Testis (tissue), 2 donors: ENCODE measurements at regions not wholly inside any gene's neighbourhood (a gene's known extent, or its start where the extent isn't known, plus 50 kb on each side); places are given as distances from the start of the nearest gene placed in this dataset.

Source experiments
- DNase-seq: peaks from one replicate; pipeline ENCODE4 v3.0.0-alpha.2; 2019
- H3K27ac ChIP-seq, 2 donors: fragments of 200-600 bp; sonication (generic); one replicate each; pipeline ENCODE4 v1.5.1; 2019
- H3K27me3 ChIP-seq: fragments of 200-600 bp; sonication (generic); one replicate; pipeline ENCODE4 v1.5.1; 2019
- H3K36me3 ChIP-seq: fragments of 200-600 bp; sonication (generic); one replicate; pipeline ENCODE4 v1.5.1; 2017; ENCODE audit warnings: low read depth; ENCODE audit errors: missing control alignments
- H3K4me1 ChIP-seq: fragments of 200-600 bp; sonication (generic); one replicate; pipeline ENCODE4 v1.5.1; 2019
- H3K4me3 ChIP-seq, 2 donors: fragments of 200-600 bp; sonication (generic); one replicate each; pipeline ENCODE4 v1.5.1; 2017 to 2019
- H3K9me3 ChIP-seq: fragments of 200-600 bp; sonication (generic); one replicate; pipeline ENCODE4 v1.5.1; 2017
- CTCF ChIP-seq, 3 experiments: fragments of 450-650 bp in 2 of 3; fragments of 200-600 bp in 1 of 3; sonication (generic) in 1 of 3; IDR thresholded peaks; one replicate each; pipeline ENCODE4 v1.5.1; 2016 to 2019; ENCODE audit warnings: antibody characterized with exemption in 3 of 3, mild to moderate bottlenecking in 2 of 3, moderate library complexity in 1 of 3
- POLR2A ChIP-seq: fragments of 450-650 bp; IDR thresholded peaks from one replicate; pipeline ENCODE4 v1.6.1; 2017; ENCODE audit warnings: antibody characterized with exemption, mild to moderate bottlenecking, moderate library complexity
- WGBS, 2 donors: methylation state at CpG; one replicate each; pipeline ENCODE4 v1.1.5; 2018; 5-methylcytosine and 5-hydroxymethylcytosine counted together
- intact Hi-C: fragments of 100-400 bp; cut with DNase I; formaldehyde crosslinking; loops from one replicate; pipeline ENCODE4 v1.15.1; 2023; ENCODE audit warnings: low total_unique reads

- Histone ChIP-seq H3K4me1 (no peaks in the 10 kb centered on the region), H3K27ac (no peak overlapping the region), H3K27me3 (no peaks in the 10 kb centered on the region), H3K4me3 (no peak overlapping the region), H3K36me3 (no peaks in the 10 kb centered on the region), H3K9me3 (no peaks in the 10 kb centered on the region)
- TF ChIP-seq CTCF (IDR thresholded peaks at IDR 0.05), result no peak
- TF ChIP-seq POLR2A, result no peak
- intact Hi-C loops, result no loop called here
- no peak for DNase-seq
Observed at GRCh38 chr10:8319704-8320103, 265.2 kb downstream of the GATA3 start.

GRCh38 chr10:8321990-8322389 is 267.5 kb downstream of the GATA3 start:
- no peak for TF ChIP-seq POLR2A
- no peak for TF ChIP-seq CTCF (IDR thresholded peaks at IDR 0.05)
- Histone ChIP-seq H3K27ac (no peak overlapping the region), H3K4me3 (no peak overlapping the region), H3K27me3 (no peaks in the 10 kb centered on the region), H3K9me3 (no peaks in the 10 kb centered on the region), H3K36me3 (no peaks in the 10 kb centered on the region), H3K4me1 (no peaks in the 10 kb centered on the region)
- DNase-seq, result no peak
- intact Hi-C loops, result no loop called here
- 64 to 73% methylated on average over 2 of the region's 2 CpGs for WGBS, 2 donors

- intact Hi-C loops, result no loop called here
- no peaks in the 10 kb centered on the region for H3K36me3 ChIP-seq
- H3K27me3 ChIP-seq, result no peaks in the 10 kb centered on the region
- DNase-seq, result no peak
- H3K4me1 ChIP-seq, result no peaks in the 10 kb centered on the region
- H3K4me3 ChIP-seq, result no peak overlapping the region
- no peaks in the 10 kb centered on the region for H3K9me3 ChIP-seq
- TF ChIP-seq CTCF (IDR thresholded peaks at IDR 0.05) (no peak), POLR2A (no peak)
- 23 to 36% methylated on average over 3 of the region's 3 CpGs for WGBS, 2 donors
- no peak overlapping the region for H3K27ac ChIP-seq
Observed at GRCh38 chr10:8323428-8324054, 269.1 kb downstream of the GATA3 start.

DNA sequence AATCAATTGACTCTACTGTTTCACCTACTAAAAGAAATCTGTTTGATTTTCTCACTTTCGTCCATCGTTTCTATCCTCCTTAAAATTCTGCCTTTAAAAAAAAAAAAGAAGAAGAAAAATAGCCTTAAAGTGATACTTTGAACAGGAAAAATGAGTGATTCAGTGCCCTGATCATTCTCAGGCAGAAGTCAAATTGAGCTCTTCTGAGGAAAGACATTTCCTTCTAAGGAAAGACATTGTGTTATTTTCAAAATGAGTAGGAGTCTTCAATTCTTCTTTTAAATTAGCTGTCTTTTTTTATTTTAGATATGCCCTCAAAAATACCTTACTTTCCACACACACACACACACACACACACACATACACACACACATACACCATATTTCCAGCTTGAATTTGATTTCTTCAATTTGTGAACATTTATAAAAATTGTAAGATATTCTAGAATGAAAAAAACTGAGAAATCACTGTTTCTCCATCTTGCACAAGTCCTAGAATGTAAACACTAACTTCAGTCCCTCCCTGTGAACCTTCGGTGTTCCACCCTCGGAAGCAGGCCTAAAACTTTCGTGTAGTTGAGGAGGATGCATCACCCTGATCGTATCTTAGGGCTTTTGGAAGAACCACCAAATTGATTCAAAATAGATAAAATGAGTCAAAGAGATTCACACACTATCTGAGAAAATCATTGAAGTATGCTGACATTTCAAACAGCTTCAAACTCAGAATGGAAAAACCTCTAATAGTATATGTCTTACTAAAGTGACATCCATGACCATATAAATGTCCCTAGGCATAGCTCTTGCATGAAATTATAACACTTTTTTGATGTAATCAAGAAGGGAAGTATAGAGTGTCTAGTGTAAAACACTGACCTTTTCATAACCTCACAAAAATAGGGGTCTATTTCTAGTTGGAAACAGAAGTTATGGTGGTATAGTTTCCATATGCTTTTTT is 270.8 kb downstream of the GATA3 start:
- WGBS, 2 donors, result 70 to 77% methylated on average over 6 of the region's 6 CpGs
- intact Hi-C loops, result no loop called here
- H3K9me3 ChIP-seq, result no peaks in the 10 kb centered on the region
- H3K36me3 ChIP-seq, result no peaks in the 10 kb centered on the region
- H3K4me1 ChIP-seq, result no peaks in the 10 kb centered on the region
- no peak for DNase-seq
- TF ChIP-seq CTCF (IDR thresholded peaks at IDR 0.05), result no peak
- TF ChIP-seq POLR2A, result no peak
- H3K4me3 ChIP-seq, result no peak overlapping the region
- no peaks in the 10 kb centered on the region for H3K27me3 ChIP-seq
- no peak overlapping the region for H3K27ac ChIP-seq
